ENCODE measurements at regions not wholly inside any gene's neighbourhood (a gene's known extent, or its start where the extent isn't known, plus 50 kb on each side); places are given as distances from the start of the nearest gene placed in this dataset.

- TF ChIP-seq SP140L (CRISPR knock-in tag; IDR thresholded peaks at IDR 0.05; ENCODE audit: borderline replicate concordance) (0 out of 2 replicates have a peak, but pooled peaks have one; percentile 33), MLXIP (CRISPR knock-in tag; IDR thresholded peaks at IDR 0.05; ENCODE audit: borderline replicate concordance) (no peak), BRCA1 (CRISPR knock-in tag; IDR thresholded peaks at IDR 0.05) (no peak), ZNF850 (CRISPR knock-in tag; conservative IDR thresholded peaks at IDR 0.05) (no peak), ZNF343 (CRISPR knock-in tag; IDR thresholded peaks at IDR 0.05) (no peak), SMARCC2 (IDR thresholded peaks at IDR 0.05) (no peak), CENPX (CRISPR knock-in tag; IDR thresholded peaks at IDR 0.05) (no peak), ZSCAN20 (CRISPR knock-in tag; IDR thresholded peaks at IDR 0.05; ENCODE audit: borderline replicate concordance) (0 out of 2 replicates have a peak, but pooled peaks have one; percentile 31), NONO (IDR thresholded peaks at IDR 0.05) (no peak), NONO (CRISPR knock-in tag; conservative IDR thresholded peaks at IDR 0.05) (no peak; the same call in 1 of the 2 replicates), REPIN1 (CRISPR knock-in tag; IDR thresholded peaks at IDR 0.05; ENCODE audit: borderline replicate concordance, low read depth) (peak; percentile 72; the same call in 1 of the 2 replicates), ZMAT3 (CRISPR knock-in tag; conservative IDR thresholded peaks at IDR 0.05) (0 out of 2 replicates have a peak, but pooled peaks have one; percentile 50), SMYD3 (CRISPR knock-in tag; IDR thresholded peaks at IDR 0.05) (peak; percentile 93), ZNF777 (CRISPR knock-in tag; IDR thresholded peaks at IDR 0.05) (no peak), ZNF83 (CRISPR knock-in tag; IDR thresholded peaks at IDR 0.05; ENCODE audit: borderline replicate concordance) (no peak), ZFP41 (CRISPR knock-in tag; IDR thresholded peaks at IDR 0.05; ENCODE audit: borderline replicate concordance) (no peak)
- TF ChIP-seq, protein P1, sequence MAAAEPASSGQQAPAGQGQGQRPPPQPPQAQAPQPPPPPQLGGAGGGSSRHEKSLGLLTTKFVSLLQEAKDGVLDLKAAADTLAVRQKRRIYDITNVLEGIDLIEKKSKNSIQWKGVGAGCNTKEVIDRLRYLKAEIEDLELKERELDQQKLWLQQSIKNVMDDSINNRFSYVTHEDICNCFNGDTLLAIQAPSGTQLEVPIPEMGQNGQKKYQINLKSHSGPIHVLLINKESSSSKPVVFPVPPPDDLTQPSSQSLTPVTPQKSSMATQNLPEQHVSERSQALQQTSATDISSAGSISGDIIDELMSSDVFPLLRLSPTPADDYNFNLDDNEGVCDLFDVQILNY (CRISPR knock-in tag; conservative IDR thresholded peaks at IDR 0.05), result no peak
- TF ChIP-seq, protein P2, sequence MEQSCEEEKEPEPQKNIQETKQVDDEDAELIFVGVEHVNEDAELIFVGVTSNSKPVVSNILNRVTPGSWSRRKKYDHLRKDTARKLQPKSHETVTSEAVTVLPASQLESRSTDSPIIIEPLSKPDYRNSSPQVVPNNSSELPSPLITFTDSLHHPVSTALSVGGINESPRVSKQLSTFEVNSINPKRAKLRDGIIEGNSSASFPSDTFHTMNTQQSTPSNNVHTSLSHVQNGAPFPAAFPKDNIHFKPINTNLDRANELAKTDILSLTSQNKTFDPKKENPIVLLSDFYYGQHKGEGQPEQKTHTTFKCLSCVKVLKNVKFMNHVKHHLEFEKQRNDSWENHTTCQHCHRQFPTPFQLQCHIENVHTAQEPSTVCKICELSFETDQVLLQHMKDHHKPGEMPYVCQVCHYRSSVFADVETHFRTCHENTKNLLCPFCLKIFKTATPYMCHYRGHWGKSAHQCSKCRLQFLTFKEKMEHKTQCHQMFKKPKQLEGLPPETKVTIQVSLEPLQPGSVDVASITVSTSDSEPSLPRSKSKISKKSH (CRISPR knock-in tag; IDR thresholded peaks at IDR 0.05; ENCODE audit: borderline replicate concordance), result no peak
- TF ChIP-seq, protein P3, sequence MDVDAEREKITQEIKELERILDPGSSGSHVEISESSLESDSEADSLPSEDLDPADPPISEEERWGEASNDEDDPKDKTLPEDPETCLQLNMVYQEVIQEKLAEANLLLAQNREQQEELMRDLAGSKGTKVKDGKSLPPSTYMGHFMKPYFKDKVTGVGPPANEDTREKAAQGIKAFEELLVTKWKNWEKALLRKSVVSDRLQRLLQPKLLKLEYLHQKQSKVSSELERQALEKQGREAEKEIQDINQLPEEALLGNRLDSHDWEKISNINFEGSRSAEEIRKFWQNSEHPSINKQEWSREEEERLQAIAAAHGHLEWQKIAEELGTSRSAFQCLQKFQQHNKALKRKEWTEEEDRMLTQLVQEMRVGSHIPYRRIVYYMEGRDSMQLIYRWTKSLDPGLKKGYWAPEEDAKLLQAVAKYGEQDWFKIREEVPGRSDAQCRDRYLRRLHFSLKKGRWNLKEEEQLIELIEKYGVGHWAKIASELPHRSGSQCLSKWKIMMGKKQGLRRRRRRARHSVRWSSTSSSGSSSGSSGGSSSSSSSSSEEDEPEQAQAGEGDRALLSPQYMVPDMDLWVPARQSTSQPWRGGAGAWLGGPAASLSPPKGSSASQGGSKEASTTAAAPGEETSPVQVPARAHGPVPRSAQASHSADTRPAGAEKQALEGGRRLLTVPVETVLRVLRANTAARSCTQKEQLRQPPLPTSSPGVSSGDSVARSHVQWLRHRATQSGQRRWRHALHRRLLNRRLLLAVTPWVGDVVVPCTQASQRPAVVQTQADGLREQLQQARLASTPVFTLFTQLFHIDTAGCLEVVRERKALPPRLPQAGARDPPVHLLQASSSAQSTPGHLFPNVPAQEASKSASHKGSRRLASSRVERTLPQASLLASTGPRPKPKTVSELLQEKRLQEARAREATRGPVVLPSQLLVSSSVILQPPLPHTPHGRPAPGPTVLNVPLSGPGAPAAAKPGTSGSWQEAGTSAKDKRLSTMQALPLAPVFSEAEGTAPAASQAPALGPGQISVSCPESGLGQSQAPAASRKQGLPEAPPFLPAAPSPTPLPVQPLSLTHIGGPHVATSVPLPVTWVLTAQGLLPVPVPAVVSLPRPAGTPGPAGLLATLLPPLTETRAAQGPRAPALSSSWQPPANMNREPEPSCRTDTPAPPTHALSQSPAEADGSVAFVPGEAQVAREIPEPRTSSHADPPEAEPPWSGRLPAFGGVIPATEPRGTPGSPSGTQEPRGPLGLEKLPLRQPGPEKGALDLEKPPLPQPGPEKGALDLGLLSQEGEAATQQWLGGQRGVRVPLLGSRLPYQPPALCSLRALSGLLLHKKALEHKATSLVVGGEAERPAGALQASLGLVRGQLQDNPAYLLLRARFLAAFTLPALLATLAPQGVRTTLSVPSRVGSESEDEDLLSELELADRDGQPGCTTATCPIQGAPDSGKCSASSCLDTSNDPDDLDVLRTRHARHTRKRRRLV (CRISPR knock-in tag; IDR thresholded peaks at IDR 0.05), result peak; percentile 91
These were observed 371.5 kb downstream of the SEC14L1 start (continued) for GRCh38 chr17:77512062-77512946.

All from HepG2 (cell line).